GM21737 (cell line): ENCODE measurements at regions not wholly inside any gene's neighbourhood (a gene's known extent, or its start where the extent isn't known, plus 50 kb on each side); places are given as distances from the start of the nearest gene placed in this dataset.

Experiments used
- ATAC-seq: cut with Tn5 transposase; IDR thresholded peaks from one replicate; pipeline ENCODE4 v1.9.1; 2021; ENCODE audit warnings: mild to moderate bottlenecking, moderate library complexity; ENCODE audit not compliant: unreplicated experiment

GRCh38 chr16:85418978-85419491, 194.1 kb upstream of the GSE1 start:
- no peak for ATAC-seq

GRCh38 chr16:85419503-85420408, 193.4 kb upstream of the GSE1 start:
- no peak for ATAC-seq

GRCh38 chr16:85420501-85421337, 192.4 kb upstream of the GSE1 start:
- no peak for ATAC-seq

GRCh38 chr16:85421338-85422195, 191.6 kb upstream of the GSE1 start:
- ATAC-seq: no peak

- ATAC-seq: no peak
Measured at GRCh38 chr16:85422196-85422631, 190.9 kb upstream of the GSE1 start.

GRCh38 chr16:85422632-85423550, 190.2 kb upstream of the GSE1 start:
- no peak for ATAC-seq

- ATAC-seq: no peak
Measured at GRCh38 chr16:85423631-85424030, 189.5 kb upstream of the GSE1 start.

- ATAC-seq: no peak
Measured at GRCh38 chr16:85424260-85425073, 188.7 kb upstream of the GSE1 start.

GRCh38 chr16:85425074-85425662, 188.0 kb upstream of the GSE1 start:
- no peak for ATAC-seq

GRCh38 chr16:85426806-85427205, 186.3 kb upstream of the GSE1 start:
- ATAC-seq: no peak

GRCh38 chr16:85428168-85428898, 184.8 kb upstream of the GSE1 start:
- no peak for ATAC-seq

GRCh38 chr16:85428899-85429775, 184.0 kb upstream of the GSE1 start:
- ATAC-seq: no peak

GRCh38 chr16:85429776-85430522, 183.2 kb upstream of the GSE1 start:
- ATAC-seq: no peak

GRCh38 chr16:85430523-85431421, 182.3 kb upstream of the GSE1 start:
- no peak for ATAC-seq
